Esophagus (tissue), 2 donors: ENCODE measurements at regions not wholly inside any gene's neighbourhood (a gene's known extent, or its start where the extent isn't known, plus 50 kb on each side); places are given as distances from the start of the nearest gene placed in this dataset.
"Not testable (repeated sequence)": the region's sequence is repeated elsewhere in the genome, so short reads cannot be mapped to it uniquely, and the experiment has no call there.

Source experiments
- H3K27ac ChIP-seq, 2 donors: one replicate each; pipeline ENCODE4 v1.5.1; 2013; ENCODE audit warnings: low read depth in 2 of 2, mild to moderate bottlenecking in 2 of 2, inconsistent platforms in 1 of 2, low read length in 1 of 2, moderate library complexity in 1 of 2
- H3K27me3 ChIP-seq, 2 donors: one replicate each; pipeline ENCODE4 v1.6.1; 2013; ENCODE audit warnings: low read length in 2 of 2, control low read depth in 1 of 2, mild to moderate bottlenecking in 1 of 2; ENCODE audit not compliant: insufficient read depth in 2 of 2, control insufficient read depth in 1 of 2
- H3K36me3 ChIP-seq, 2 donors: one replicate each; pipeline ENCODE4 v1.6.1; 2013; ENCODE audit warnings: low read length in 1 of 2; ENCODE audit not compliant: control insufficient read depth in 2 of 2, insufficient read depth in 2 of 2
- H3K4me1 ChIP-seq, 2 donors: one replicate each; pipeline ENCODE4 v1.6.1; 2013; ENCODE audit warnings: low read length in 1 of 2; ENCODE audit not compliant: control insufficient read depth in 2 of 2, insufficient read depth in 2 of 2
- H3K4me3 ChIP-seq, 2 donors: one replicate each; pipeline ENCODE4 v1.5.1; 2013; ENCODE audit warnings: low read length in 2 of 2, mild to moderate bottlenecking in 2 of 2, low read depth in 1 of 2, moderate library complexity in 1 of 2
- H3K9me3 ChIP-seq, 2 donors: one replicate each; pipeline ENCODE4 v1.6.1; 2013; ENCODE audit warnings: mild to moderate bottlenecking in 2 of 2, low read depth in 1 of 2, low read length in 1 of 2, moderate library complexity in 1 of 2; ENCODE audit not compliant: control insufficient read depth in 2 of 2, insufficient read depth in 1 of 2
- WGBS, 2 donors: extraction: QIAGEN DNeasy Blood & Tissue Kit; methylation state at CpG; one replicate each; pipeline ENCODE4 v1.1.7; 2013; 5-methylcytosine and 5-hydroxymethylcytosine counted together
- donor health status: healthy with polysubstance abuse.
- donor health status: Bipolar disorder and iron deficiency.

DNA sequence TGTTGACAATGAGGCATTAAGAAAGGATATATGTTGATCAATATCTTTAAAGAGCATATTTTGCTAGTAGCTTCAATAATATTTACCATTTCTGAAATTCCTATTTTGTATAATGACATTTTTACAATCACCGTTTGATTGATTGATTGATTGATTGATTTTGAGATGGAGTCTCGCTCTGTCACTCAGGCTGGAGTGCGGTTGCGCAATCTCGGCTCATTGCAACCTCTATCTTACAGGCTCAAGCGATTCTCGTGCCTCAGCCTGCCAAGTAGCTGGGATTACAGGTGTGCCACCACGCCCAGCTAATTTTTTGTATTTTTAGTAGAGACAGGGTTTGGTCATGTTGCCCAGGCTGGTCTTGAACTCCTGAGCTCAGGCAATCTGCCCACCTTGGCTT, 150.9 kb upstream of the TEX13D start:
- not testable (repeated sequence) for H3K4me1 ChIP-seq, H3K36me3 ChIP-seq, H3K27me3 ChIP-seq, H3K4me3 ChIP-seq, H3K9me3 ChIP-seq, H3K27ac ChIP-seq
- WGBS, 2 donors, result 78 to 83% methylated on average over 8 of the region's 8 CpGs

DNA sequence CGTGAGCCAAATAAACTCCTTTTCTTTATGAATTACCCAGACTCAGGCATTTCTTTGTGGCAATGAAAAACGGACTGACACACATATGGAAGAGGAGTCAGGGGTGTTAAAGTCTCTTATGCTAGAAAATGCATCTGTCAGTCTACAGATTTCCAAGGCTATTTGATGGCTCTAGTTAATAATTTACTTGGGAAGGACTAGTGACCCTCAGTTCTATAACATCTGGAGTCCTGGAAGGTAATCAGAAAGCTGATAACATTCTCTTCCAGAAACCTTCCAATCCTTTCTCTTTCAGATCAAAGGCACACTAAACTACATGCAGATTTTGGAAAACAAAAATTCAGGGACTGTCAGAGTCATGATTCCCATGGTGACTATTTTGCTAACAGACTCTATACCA, 142.0 kb upstream of the TEX13D start:
- WGBS, 2 donors, result 38 to 67% methylated on average over 2 of the region's 2 CpGs

DNA sequence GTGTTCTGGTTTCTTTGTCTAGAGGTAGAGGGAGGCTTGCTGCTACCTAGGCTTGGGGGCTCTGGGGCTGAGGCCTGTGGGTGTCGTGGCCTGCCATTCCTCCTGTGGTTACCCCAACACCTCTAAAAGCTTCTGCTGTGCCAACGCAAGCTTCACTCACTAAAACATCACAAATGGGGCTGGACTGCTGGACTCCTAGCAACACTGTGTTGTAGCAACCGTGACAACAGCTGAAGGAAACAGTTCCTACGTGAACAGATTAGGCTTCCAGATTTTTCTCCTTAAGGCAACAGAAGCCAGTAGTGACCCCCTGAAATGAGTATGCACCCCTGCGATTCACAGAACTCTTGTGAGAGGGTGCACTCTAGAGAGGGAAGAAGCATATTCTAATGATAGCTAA, 138.3 kb upstream of the TEX13D start:
- no peaks in the 10 kb centered on the region for H3K27me3 ChIP-seq
- 39 to 44% methylated on average over 5 of the region's 5 CpGs for WGBS, 2 donors
- no peak overlapping the region for H3K27ac ChIP-seq
- H3K36me3 ChIP-seq, result no peaks in the 10 kb centered on the region
- no peaks in the 10 kb centered on the region for H3K4me1 ChIP-seq
- H3K4me3 ChIP-seq, result no peak overlapping the region
- H3K9me3 ChIP-seq, result no peaks in the 10 kb centered on the region

More for the DNA sequence above, 142.0 kb upstream of the TEX13D start:
- Histone ChIP-seq H3K9me3 (no peaks in the 10 kb centered on the region), H3K4me3 (no peak overlapping the region), H3K27me3 (no peaks in the 10 kb centered on the region), H3K27ac (no peak overlapping the region), H3K4me1 (no peaks in the 10 kb centered on the region), H3K36me3 (no peaks in the 10 kb centered on the region)

DNA sequence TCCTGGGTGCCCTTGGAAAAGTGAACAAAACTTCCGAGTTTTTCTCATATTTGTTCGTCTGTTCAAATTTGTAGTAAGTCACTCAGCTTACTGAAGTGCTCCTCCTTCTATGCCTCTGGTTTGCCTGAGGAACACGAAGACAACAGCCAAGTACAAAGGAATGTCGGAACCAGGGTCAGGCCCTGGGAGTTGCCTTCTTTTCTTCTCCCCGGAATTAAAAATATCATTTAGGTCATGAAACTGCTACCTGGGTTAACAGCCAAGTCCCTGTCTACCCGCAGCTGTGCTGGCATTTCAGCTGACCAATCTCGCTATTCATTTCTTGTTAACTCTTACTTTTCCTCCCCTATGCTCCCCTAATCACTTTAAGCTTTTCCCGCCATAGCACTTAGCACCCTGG, 137.6 kb upstream of the TEX13D start:
- Histone ChIP-seq H3K4me3 (no peak overlapping the region), H3K27ac (peak overlapping the region in 1 of 2 donors; percentile 10)
- WGBS, 2 donors, result 32 to 43% methylated on average over 8 of the region's 8 CpGs

DNA sequence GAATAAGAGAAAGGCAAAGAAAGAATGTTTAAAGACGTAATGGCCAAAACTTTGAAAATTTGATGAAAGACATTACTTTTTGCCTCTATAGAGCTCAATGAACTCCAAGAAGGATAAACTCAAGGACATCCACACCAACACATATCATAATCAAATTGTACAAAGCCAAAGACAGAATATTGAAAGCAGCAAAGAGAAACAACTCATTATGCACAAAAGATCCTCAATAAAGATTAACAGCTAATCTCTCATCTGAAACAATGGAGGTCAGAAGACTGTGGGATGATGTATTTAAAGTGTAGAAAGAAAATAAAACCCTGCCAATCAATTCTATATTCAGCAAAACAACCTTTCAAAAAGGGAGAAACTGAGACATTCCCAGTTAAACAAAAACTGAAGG, 129.1 kb upstream of the TEX13D start:
- Histone ChIP-seq H3K4me1 (no peaks in the 10 kb centered on the region), H3K27ac (no peak overlapping the region), H3K27me3 (no peaks in the 10 kb centered on the region), H3K4me3 (no peak overlapping the region), H3K9me3 (no peaks in the 10 kb centered on the region), H3K36me3 (no peaks in the 10 kb centered on the region)
- whole genome bisulfite sequencing, 2 donors, result 95 to 100% methylated on average over 1 of the region's 1 CpG

More for the DNA sequence above, 137.6 kb upstream of the TEX13D start:
- no peaks in the 10 kb centered on the region for H3K27me3 ChIP-seq
- H3K4me1 ChIP-seq, result no peaks in the 10 kb centered on the region
- H3K9me3 ChIP-seq, result no peaks in the 10 kb centered on the region
- H3K36me3 ChIP-seq, result no peaks in the 10 kb centered on the region

DNA sequence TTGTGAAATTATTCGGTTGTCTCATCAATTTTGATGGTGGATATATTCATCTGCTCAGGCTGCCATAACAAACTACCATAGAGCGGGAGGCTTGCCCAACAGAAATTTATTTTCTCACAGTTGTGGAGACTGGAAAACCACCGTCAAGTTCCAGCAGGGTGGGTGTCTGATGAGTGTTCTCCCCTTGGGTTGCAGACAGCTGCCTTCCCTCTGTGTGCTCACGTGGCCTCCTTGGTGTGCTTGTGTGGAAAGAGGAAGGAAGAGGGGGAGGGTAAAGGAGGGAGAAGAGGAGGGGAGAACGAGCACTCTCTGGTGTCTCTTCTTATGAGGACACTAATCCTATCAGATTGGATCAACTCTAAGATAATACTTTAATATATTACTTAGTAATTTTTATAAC, 123.8 kb upstream of the TEX13D start:
- Histone ChIP-seq H3K27me3 (no peaks in the 10 kb centered on the region), H3K27ac (no peak overlapping the region), H3K9me3 (no peaks in the 10 kb centered on the region), H3K36me3 (no peaks in the 10 kb centered on the region), H3K4me3 (no peak overlapping the region), H3K4me1 (no peaks in the 10 kb centered on the region)
- 55 to 63% methylated on average over 5 of the region's 5 CpGs for WGBS, 2 donors

DNA sequence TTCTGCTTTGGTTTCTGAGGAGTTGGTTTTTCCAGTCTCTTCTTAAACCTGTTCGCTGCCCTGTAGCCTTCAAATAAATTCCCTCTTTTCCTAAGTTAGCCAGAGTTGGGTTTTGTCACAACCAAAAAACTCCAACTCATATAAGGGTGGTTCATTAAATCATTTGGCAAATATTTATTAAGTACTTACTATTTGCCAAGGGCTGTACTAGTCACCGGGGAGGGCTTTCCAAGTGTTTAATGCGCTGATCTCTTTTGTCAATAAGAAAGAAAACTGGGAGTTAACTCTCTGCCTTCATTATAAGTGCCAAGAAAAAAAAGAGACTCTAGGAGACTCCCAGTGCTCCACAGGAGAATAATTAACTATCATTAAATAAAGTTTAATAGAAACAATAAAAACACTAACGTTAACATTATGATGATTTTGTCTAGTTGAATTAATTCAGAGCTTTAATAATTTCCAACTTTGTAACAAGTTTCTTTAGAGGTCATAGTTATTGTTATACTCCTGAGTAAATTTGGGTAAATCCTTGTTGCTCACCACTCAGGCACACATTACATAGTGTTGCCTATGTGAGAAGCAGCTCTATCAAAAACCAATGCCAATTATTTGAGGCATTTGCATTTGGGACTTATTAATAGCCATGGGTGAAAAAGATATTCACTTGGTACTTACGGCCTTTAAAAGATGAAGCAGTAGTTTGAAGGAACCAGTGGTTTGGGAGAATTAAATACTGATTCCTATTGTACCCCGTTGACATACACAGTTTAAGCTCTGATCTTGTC, 122.5 kb upstream of the TEX13D start:
- no peak overlapping the region for H3K4me3 ChIP-seq
- no peaks in the 10 kb centered on the region for H3K9me3 ChIP-seq
- WGBS, 2 donors, result 44 to 46% methylated on average over 6 of the region's 6 CpGs

DNA sequence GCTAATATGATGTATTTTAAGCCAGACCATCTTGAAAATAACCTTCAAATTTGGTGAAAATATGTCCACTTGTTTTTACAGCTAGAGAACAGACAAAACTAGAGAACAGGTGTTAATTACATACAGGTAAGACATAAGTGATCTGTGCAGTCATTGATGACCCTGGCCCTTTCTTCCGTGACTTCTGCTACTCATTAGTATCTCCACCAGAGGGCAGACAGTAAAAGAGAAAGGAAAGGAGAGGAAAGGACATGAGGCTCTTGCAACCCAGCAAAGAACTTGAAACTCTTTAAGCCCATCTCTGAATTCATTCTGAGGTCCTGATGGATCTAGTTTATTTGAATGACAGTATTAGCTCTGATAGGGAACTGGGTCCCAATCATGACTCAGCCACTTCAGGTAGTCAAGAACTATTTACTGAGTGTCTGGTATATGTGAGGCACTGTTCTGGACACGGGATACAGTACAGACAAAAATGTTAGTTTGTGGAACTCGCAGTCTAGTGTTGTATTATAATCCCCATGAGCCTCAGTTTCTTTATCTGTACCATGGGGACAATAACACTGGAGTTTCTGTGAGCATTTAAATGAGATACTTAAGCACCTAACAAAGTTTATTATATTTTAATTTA, 121.0 kb upstream of the TEX13D start:
- no peaks in the 10 kb centered on the region for H3K36me3 ChIP-seq
- no peaks in the 10 kb centered on the region for H3K9me3 ChIP-seq
- WGBS, 2 donors, result 63 to 70% methylated on average over 3 of the region's 3 CpGs
- no peak overlapping the region for H3K27ac ChIP-seq
- no peak overlapping the region for H3K4me3 ChIP-seq
- H3K4me1 ChIP-seq, result no peaks in the 10 kb centered on the region
- no peaks in the 10 kb centered on the region for H3K27me3 ChIP-seq

More for the DNA sequence above, 122.5 kb upstream of the TEX13D start:
- no peaks in the 10 kb centered on the region for H3K4me1 ChIP-seq
- no peaks in the 10 kb centered on the region for H3K36me3 ChIP-seq
- H3K27ac ChIP-seq, result no peak overlapping the region
- no peaks in the 10 kb centered on the region for H3K27me3 ChIP-seq

DNA sequence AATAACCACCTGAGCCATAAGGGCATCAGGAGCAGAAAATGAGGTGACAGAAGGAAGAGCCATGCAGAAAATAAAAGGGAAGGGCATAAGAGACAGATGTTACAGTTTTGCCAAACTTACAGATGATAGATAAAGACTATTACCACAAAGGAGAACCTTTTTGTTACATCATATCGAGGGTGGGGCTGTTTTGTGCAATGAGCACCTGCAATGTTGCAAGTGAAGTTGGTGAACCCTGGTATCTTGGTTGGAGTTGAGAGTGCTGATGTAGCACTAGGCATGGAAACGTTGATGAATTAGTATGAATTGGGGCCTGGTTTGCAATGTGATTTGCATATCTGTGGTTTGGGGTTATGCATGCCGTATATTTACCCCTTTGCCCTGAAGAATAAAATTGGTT, 119.8 kb upstream of the TEX13D start:
- Histone ChIP-seq H3K27me3 (no peaks in the 10 kb centered on the region), H3K4me3 (no peak overlapping the region), H3K36me3 (no peaks in the 10 kb centered on the region), H3K9me3 (no peaks in the 10 kb centered on the region), H3K27ac (no peak overlapping the region), H3K4me1 (no peaks in the 10 kb centered on the region)
- WGBS, 2 donors, result 54 to 66% methylated on average over 3 of the region's 3 CpGs

DNA sequence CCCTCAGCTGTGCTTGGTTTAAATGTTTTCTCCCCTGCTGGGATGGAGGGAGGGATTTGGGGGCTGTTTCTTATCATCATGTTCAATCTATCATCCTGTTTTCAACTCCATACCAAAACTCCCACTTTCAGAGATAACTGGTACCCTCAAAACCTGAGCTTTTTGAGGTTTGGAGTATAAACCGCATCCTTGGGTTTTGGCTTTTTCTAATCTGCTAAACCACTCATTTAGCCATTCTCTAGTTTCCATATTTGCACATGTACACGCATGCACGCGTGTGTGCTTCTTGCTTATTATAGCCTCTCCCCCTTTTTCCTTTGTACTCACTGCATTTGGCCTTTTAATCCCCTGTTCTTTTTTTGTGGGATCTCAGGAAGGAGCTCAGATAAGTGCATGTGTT, 116.7 kb upstream of the TEX13D start:
- Histone ChIP-seq H3K4me3 (no peak overlapping the region), H3K9me3 (no peaks in the 10 kb centered on the region), H3K36me3 (no peaks in the 10 kb centered on the region), H3K27ac (no peak overlapping the region), H3K27me3 (no peaks in the 10 kb centered on the region), H3K4me1 (no peaks in the 10 kb centered on the region)
- WGBS, 2 donors, result 82 to 85% methylated on average over 4 of the region's 4 CpGs
